ENCODE measurements at regions not wholly inside any gene's neighbourhood (a gene's known extent, or its start where the extent isn't known, plus 50 kb on each side); places are given as distances from the start of the nearest gene placed in this dataset.

- no peaks in the 10 kb centered on the region for H4K20me1 ChIP-seq (replicated peaks in 1 of 2; ENCODE audit: control insufficient read depth in 1 of 2, insufficient read depth in 2 of 2, low read length in 2 of 2)
- H3K4me2 ChIP-seq (ENCODE audit: insufficient read depth in 1 of 2, low read depth in 2 of 2, low read length in 2 of 2), result no peak overlapping the region
- H3K4me1 ChIP-seq (replicated peaks in 1 of 4; ENCODE audit: control insufficient read depth in 3 of 4, insufficient read depth in 4 of 4, low read length in 3 of 4), result peaks cover 0 to 6% (median 2%) of the 10 kb centered on the region in 4 experiments; a peak in 4 of 7 replicates
- 87% methylated on average over 5 of the region's 5 CpGs; no CpG with 5 or more reads in 1 of the 2 experiments for WGBS, 2 experiments (ENCODE audit: extremely low coverage in 1 of 2, insufficient coverage in 1 of 2, insufficient read length in 1 of 2, insufficient replicate concordance in 2 of 2, low coverage in 1 of 2, low lambda C conversion rate in 2 of 2, missing lambda C conversion rate in 1 of 2)
- no peak overlapping the region for H3K23ac ChIP-seq (ENCODE audit: insufficient read length)
- no peaks in the 10 kb centered on the region for H3K36me3 ChIP-seq (ENCODE audit: control insufficient read depth in 2 of 4, insufficient read depth in 4 of 4, low read length in 3 of 4)
- DNase-seq (ENCODE audit: low read depth in 1 of 2, low spot score in 2 of 2), result peak in 1 of 2 experiments; percentile 17
- ChIA-PET POLR2A (ENCODE audit: partially characterized antibody) (no interaction called here), CTCF (ENCODE audit: partially characterized antibody) (interaction anchor here (1.1 to 2.7 kb wide), 4 partner anchors 9 to 520 kb away, joined by 5 to 13 read pairs (median 6); no protein-coding TSS in a partner anchor)
- no peak overlapping the region for H3K27ac ChIP-seq (ENCODE audit: low read depth, low read length)
- H3K4ac ChIP-seq (replicated peaks; ENCODE audit: insufficient read length, low read depth, low read length), result no peak overlapping the region
- no peaks in the 10 kb centered on the region for H3K23me2 ChIP-seq (ENCODE audit: low read depth, low read length)
- no peaks in the 10 kb centered on the region for H3K79me1 ChIP-seq (ENCODE audit: low read depth, low read length)
- H2BK12ac ChIP-seq (ENCODE audit: low read depth, low read length), result no peak overlapping the region
- no peak overlapping the region for H3K9ac ChIP-seq (replicated peaks in 1 of 4; ENCODE audit: extremely low read depth in 1 of 4, low read depth in 3 of 4, low read length in 3 of 4)
- H2BK15ac ChIP-seq (ENCODE audit: low read length), result no peak overlapping the region
- H2AFZ ChIP-seq (ENCODE audit: low read length), result no peak overlapping the region
- H3K14ac ChIP-seq (ENCODE audit: insufficient read length), result no peak overlapping the region
- H3K4me3 ChIP-seq (ENCODE audit: extremely low read depth in 1 of 4, insufficient read depth in 2 of 4, low read depth in 3 of 4, low read length in 4 of 4), result no peak overlapping the region
- no peak overlapping the region for H2AK5ac ChIP-seq (ENCODE audit: low read depth, low read length)
- no peaks in the 10 kb centered on the region for H3K27me3 ChIP-seq (replicated peaks in 1 of 4; ENCODE audit: control insufficient read depth in 3 of 4, extremely low read depth in 1 of 4, insufficient read depth in 3 of 4, low read length in 3 of 4)
- no peak overlapping the region for H4K5ac ChIP-seq (ENCODE audit: insufficient read length, low read depth, low read length)
- H3K79me2 ChIP-seq (ENCODE audit: control insufficient read depth in 1 of 2, insufficient read depth in 2 of 2, low read length in 2 of 2), result no peaks in the 10 kb centered on the region
- H3K9me3 ChIP-seq (ENCODE audit: insufficient read depth in 2 of 2, low read depth in 1 of 2, low read length in 1 of 2), result no peaks in the 10 kb centered on the region
- H4K8ac ChIP-seq (ENCODE audit: extremely low read depth, insufficient read depth, low read length), result no peak overlapping the region
- no peak overlapping the region for H2BK5ac ChIP-seq (ENCODE audit: low read depth, low read length)
- FAIRE-seq, result no peak
- no peak overlapping the region for H3K18ac ChIP-seq (ENCODE audit: extremely low read depth, low read length)
- H2BK120ac ChIP-seq (replicated peaks; ENCODE audit: low read depth, low read length), result no peak overlapping the region
- H3K56ac ChIP-seq (replicated peaks; ENCODE audit: insufficient read length, low read depth, low read length), result no peak overlapping the region
- H4K91ac ChIP-seq (replicated peaks; ENCODE audit: insufficient read length, low read length), result no peak overlapping the region
- no peak overlapping the region for H2BK20ac ChIP-seq (ENCODE audit: low read length)
- no peak for TF ChIP-seq RAD21 (IDR thresholded peaks at IDR 0.05 in 1 of 2, conservative IDR thresholded peaks at IDR 0.05 in 1 of 2; ENCODE audit: low read depth in 2 of 2, low read length in 2 of 2)
- no peak for TF ChIP-seq SP4 (IDR thresholded peaks at IDR 0.05; ENCODE audit: low read length)
- no peak for TF ChIP-seq PHF8 (conservative IDR thresholded peaks at IDR 0.05; ENCODE audit: low read depth, low read length)
- no peak for TF ChIP-seq CREB1 (IDR thresholded peaks at IDR 0.05)
- no peak for TF ChIP-seq KDM4A (IDR thresholded peaks at IDR 0.05; ENCODE audit: low read depth, low read length, severe bottlenecking)
- TF ChIP-seq SP2 (IDR thresholded peaks at IDR 0.05; ENCODE audit: low read length), result no peak
- TF ChIP-seq CHD2 (IDR thresholded peaks at IDR 0.05; ENCODE audit: low read length), result no peak
- no peak for TF ChIP-seq CTCF (IDR thresholded peaks at IDR 0.05; ENCODE audit: control extremely low read depth in 1 of 3, insufficient read depth in 1 of 3, low read depth in 1 of 3, low read length in 3 of 3)
- no peak for TF ChIP-seq GTF2F1 (IDR thresholded peaks at IDR 0.05; ENCODE audit: borderline replicate concordance, low read depth, low read length)
- no peak for TF ChIP-seq TAF1 (IDR thresholded peaks at IDR 0.05; ENCODE audit: low read depth, low read length)
- no peak for TF ChIP-seq RNF2 (IDR thresholded peaks at IDR 0.05; ENCODE audit: borderline replicate concordance, low read depth, low read length, missing control alignments, poor library complexity, severe bottlenecking)
- TF ChIP-seq KDM5A (IDR thresholded peaks at IDR 0.05; ENCODE audit: low read length), result no peak
These were observed 102.6 kb upstream of the GPR26 start for GRCh38 chr10:123563581-123563855.

All from H1 (cell line).